Right lobe of liver (tissue), 4 donors: ENCODE measurements at regions not wholly inside any gene's neighbourhood (a gene's known extent, or its start where the extent isn't known, plus 50 kb on each side); places are given as distances from the start of the nearest gene placed in this dataset.

ENCODE experiments used
- POLR2A ChIP-seq: fragments of 450-650 bp; IDR thresholded peaks from one replicate; pipeline ENCODE4 v1.6.1; 2017; ENCODE audit warnings: antibody characterized with exemption, mild to moderate bottlenecking
- TF ChIP-seq, protein P1 (sequence below), 4 donors: fragments of 200-600 bp in 3 of 4; fragments of 450-650 bp in 1 of 4; IDR thresholded peaks; one replicate each; pipeline versions ENCODE4 v1.5.1 to v1.8.0; 2016 to 2022; ENCODE audit warnings: antibody characterized with exemption in 4 of 4, mild to moderate bottlenecking in 2 of 4
- donor health status: DM: no; HTN: no; CAD: no.
- donor health status: DM: no; HTN: no; CAD: no.
- donor health status: DM: no; HTN: yes; CAD: no.

GRCh38 chr9:89922099-89922498, 317.3 kb downstream of the GADD45G start:
- TF ChIP-seq POLR2A = no peak
- TF ChIP-seq, protein P1, sequence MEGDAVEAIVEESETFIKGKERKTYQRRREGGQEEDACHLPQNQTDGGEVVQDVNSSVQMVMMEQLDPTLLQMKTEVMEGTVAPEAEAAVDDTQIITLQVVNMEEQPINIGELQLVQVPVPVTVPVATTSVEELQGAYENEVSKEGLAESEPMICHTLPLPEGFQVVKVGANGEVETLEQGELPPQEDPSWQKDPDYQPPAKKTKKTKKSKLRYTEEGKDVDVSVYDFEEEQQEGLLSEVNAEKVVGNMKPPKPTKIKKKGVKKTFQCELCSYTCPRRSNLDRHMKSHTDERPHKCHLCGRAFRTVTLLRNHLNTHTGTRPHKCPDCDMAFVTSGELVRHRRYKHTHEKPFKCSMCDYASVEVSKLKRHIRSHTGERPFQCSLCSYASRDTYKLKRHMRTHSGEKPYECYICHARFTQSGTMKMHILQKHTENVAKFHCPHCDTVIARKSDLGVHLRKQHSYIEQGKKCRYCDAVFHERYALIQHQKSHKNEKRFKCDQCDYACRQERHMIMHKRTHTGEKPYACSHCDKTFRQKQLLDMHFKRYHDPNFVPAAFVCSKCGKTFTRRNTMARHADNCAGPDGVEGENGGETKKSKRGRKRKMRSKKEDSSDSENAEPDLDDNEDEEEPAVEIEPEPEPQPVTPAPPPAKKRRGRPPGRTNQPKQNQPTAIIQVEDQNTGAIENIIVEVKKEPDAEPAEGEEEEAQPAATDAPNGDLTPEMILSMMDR (IDR thresholded peaks at IDR 0.05) = no peak
